ENCODE measurements at regions not wholly inside any gene's neighbourhood (a gene's known extent, or its start where the extent isn't known, plus 50 kb on each side); places are given as distances from the start of the nearest gene placed in this dataset.
"Not testable (repeated sequence)": the region's sequence is repeated elsewhere in the genome, so short reads cannot be mapped to it uniquely, and the experiment has no call there.

DNA sequence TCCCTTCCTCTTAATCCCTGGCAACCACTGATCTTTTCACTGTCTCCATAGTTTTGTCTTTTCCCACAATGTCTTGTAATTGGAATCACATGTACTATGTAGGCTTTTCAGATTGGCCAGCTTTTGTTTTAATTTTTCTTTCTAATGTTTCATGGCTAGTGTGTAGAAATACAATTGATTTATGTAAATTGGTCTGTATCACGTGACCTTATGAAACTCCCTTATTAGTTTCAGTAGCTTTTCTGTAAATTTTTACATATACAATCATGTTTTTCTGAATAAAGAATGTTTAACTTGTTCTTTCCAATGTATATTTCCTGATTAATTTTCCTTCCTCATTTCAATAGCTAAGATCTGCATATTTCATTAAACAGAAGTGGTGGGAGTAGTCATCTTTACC lies 319.3 kb downstream of the MDFIC start:
- no peak for DNase-seq

GRCh38 chr7:115240242-115240641 lies 318.3 kb downstream of the MDFIC start:
- no peak for DNase-seq

- no peak for DNase-seq
These were observed 313.2 kb downstream of the MDFIC start for GRCh38 chr7:115235075-115235474.

DNA sequence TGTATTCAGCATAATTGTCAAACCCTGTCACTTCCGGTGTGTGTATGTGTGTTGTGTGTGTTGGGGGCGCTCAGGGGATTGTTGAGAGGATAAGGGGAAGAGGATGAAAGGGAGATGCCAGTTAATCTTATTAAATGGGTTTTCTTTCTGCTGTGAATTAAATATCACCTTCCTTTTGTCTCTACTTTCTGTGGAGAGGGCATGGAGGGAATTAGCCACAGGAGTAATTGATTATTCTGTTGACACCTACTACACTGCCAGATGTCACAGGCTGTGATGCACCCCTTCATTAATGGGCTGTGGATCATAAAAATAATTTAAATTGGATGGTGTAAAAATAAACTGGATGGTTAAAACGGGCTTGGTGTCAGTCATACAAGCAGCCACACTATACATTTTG lies 311.9 kb downstream of the MDFIC start:
- DNase-seq: no peak

- DNase-seq: no peak
These were observed 310.1 kb downstream of the MDFIC start for GRCh38 chr7:115232041-115232440.

DNA sequence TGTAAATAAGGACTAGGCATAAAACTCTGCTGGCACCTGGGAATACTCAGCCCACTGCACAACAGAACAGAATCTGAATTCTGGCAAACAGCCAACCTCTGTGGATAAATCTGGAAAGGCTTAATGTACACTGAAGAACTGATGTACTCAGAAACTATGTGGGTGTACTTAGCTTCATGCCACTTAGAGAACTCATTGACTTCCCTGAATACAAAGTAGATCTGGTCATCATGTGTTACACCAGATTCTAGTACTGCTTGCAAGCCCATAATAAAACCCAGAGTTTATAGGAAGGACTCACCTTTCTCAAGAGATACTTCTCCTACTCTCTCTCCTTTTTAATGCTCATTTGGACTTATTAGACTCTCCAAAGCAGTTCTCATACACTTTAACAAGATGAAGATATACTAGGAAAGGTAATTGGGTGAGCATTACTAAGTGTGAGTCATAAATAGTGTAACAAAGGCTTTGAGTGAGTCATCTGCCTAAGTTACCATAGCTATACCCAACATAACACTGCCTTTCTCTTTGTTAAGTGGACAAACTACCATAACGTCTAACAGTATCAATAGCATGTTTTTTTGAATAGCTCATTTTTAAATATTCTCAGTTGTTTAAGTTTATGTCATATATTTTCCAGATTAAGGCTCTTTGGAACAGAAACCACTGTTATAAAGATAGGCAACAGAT lies 309.1 kb downstream of the MDFIC start:
- DNase-seq: no peak

GRCh38 chr7:115229401-115230105 lies 307.7 kb downstream of the MDFIC start:
- DNase-seq: no peak

- DNase-seq: no peak
These were observed 305.8 kb downstream of the MDFIC start for GRCh38 chr7:115227473-115228235.

- DNase-seq: no peak
These were observed 304.5 kb downstream of the MDFIC start for GRCh38 chr7:115226410-115226809.

DNA sequence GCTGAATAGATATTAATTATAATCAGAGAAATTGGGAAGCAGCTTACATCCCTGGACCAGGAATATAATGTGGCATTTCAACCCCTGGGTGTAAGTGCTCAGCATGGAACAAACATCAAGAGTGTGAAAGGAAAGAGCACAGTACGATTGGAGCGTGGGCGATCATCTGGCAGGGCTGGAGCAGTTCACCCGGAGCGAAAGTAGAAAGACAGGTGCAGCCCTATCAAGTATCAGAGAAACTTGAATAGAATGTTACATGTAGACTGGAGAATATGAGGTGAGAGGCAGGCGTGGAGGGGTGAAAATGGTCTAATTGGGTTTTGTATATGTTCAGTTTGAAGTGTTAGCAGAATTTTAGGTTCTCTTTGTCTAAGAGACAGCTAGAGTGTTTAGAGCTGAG lies 303.0 kb downstream of the MDFIC start:
- DNase-seq: no peak

- no peak for DNase-seq
These were observed 302.1 kb downstream of the MDFIC start for GRCh38 chr7:115223959-115224358.

DNA sequence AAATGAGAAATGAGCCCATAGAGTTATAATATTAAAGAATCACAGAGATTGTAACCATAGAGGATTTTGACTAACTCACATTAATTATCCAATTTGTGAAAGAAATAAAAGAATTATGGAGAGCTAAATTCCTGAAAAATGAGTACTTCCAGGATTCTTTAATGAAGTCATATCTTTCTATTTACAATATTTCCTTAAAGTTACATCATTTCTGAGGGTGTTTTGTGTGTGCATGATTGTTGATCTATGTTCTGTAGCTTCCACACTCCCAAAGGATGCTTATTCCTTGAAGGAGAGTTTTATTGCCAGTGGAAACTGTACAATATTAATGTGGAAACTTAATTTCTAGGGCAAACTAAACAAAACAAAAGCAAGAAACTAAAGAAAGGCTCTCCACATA lies 299.6 kb downstream of the MDFIC start:
- DNase-seq: no peak

GRCh38 chr7:115218076-115218475 lies 296.2 kb downstream of the MDFIC start:
- DNase-seq: no peak

GRCh38 chr7:115217373-115217772 lies 295.5 kb downstream of the MDFIC start:
- peak; percentile 25 for DNase-seq

GRCh38 chr7:115216652-115217051 lies 294.8 kb downstream of the MDFIC start:
- no peak for DNase-seq

- no peak for DNase-seq
These were observed 289.3 kb downstream of the MDFIC start for GRCh38 chr7:115211171-115211570.

GRCh38 chr7:115210552-115210951 lies 288.7 kb downstream of the MDFIC start:
- DNase-seq: no peak

DNA sequence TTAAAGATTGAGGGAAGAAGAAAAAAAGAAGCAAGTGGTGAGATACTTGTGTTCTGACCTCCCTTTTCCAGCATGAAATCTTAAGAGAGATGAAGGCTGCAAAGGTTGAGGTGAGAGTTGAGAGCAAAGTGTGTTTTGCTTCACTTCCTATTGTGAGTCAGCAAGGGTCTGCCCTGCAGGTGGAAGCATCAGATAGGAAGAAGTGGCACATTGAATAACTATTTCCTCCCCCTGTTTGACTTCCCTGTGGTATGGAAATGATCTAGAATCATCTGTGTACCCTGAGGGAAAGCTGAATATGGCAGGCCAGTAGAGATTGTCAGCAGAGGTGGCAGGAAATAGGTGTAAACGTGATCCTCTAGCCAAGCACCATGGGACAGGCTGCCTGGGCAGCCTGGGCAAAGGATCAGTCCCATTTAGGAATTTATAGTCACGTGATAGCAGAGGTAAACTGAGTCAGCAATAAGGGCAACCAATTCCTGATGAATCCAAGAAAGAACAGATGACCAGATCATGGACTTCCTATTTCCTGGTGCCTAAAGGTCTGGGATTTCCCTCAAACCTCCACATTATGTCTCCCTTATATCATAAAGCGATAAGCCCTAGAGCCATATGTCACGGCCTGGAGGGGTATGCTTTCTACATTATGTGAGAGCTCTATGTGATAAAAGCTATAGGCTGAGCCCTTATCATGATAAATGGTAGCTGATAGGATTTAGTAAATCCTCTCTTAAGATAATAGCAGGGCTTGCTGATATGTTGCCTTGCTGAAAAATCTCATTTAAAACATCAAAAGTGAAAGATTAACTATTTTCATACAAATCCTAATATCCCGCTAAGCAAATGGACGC lies 287.0 kb downstream of the MDFIC start:
- DNase-seq: no peak

- DNase-seq: not testable (repeated sequence)
These were observed 284.5 kb downstream of the MDFIC start for GRCh38 chr7:115206374-115206773.

GRCh38 chr7:115198143-115198542 lies 276.2 kb downstream of the MDFIC start:
- DNase-seq: no peak

DNA sequence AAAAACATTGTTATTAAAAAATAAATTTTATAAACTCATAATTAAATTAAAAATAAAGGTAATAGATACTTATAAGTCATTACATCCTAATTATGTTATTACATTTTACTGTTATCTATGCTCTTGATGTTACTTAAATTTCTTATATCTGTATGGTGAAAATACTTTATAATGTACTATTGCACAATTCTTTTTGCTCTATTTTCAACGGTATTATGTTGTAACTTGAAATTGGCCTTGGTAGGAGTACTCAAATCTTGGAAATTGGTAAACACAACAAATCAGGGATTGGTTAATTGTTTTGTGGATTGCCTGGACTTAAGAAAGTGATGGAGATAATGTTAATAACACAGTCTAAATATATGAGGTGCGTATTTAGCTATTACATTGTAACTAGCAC lies 273.3 kb downstream of the MDFIC start:
- DNase-seq: no peak

DNA sequence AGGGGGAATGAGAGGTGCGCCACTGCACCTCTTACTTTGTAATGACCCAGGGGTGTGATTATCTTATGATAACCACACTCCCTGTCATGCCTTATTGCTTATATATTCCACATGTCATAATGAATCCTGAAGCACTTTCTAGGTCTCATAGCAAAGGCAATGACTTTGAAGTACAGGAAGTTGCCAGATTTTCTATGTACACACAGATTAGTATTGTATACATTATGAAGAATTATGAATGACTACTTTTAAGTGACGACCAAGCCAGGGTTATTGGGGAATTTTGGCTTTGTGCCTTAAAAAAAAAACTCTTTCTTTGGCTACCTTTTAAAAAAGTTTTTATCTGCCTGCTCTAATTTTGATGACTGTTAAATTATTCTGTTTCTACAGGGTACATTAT lies 269.6 kb downstream of the MDFIC start:
- no peak for DNase-seq

Measured in hematopoietic multipotent progenitor cell treated with erythropoietin and hydrocortisone succinate and interleukin-3 and kit ligand, for 6 days (in vitro differentiated cells).